GM23248 (cell line): ENCODE measurements at regions not wholly inside any gene's neighbourhood (a gene's known extent, or its start where the extent isn't known, plus 50 kb on each side); places are given as distances from the start of the nearest gene placed in this dataset.

ENCODE experiments used
- DNase-seq: peaks from one replicate; pipeline ENCODE4 v3.0.0-alpha.2; 2015
- H2AFZ ChIP-seq: fragments of 200-600 bp; sonication (generic); 2 replicates; pipeline ENCODE4 v1.6.1; 2016; ENCODE audit warnings: antibody characterized with exemption
- H3F3A ChIP-seq: fragments of 200-600 bp; sonication (generic); 2 replicates; pipeline ENCODE4 v1.6.1; 2016; ENCODE audit warnings: mild to moderate bottlenecking, antibody characterized with exemption, mixed run types; ENCODE audit not compliant: insufficient read depth
- H3K27ac ChIP-seq: fragments of 200-600 bp; sonication (generic); 2 replicates; pipeline ENCODE4 v1.5.1; 2016; ENCODE audit warnings: mild to moderate bottlenecking
- H3K27me3 ChIP-seq: fragments of 200-600 bp; sonication (generic); replicated peaks from 2 replicates; pipeline ENCODE4 v1.6.1; 2016; ENCODE audit warnings: mild to moderate bottlenecking; ENCODE audit not compliant: insufficient read depth
- H3K36me3 ChIP-seq: fragments of 200-600 bp; sonication (generic); 2 replicates; pipeline ENCODE4 v1.6.1; 2016; ENCODE audit warnings: low read depth, mild to moderate bottlenecking
- H3K4me1 ChIP-seq: fragments of 200-600 bp; sonication (generic); 2 replicates; pipeline ENCODE4 v1.6.1; 2016; ENCODE audit warnings: mild to moderate bottlenecking; ENCODE audit not compliant: insufficient read depth
- H3K4me2 ChIP-seq: fragments of 200-600 bp; sonication (generic); one replicate; pipeline ENCODE4 v1.6.1; 2016; ENCODE audit warnings: mild to moderate bottlenecking; ENCODE audit not compliant: unreplicated experiment
- H3K4me3 ChIP-seq: fragments of 200-600 bp; sonication (generic); 2 replicates; pipeline ENCODE4 v1.5.1; 2016; ENCODE audit warnings: mild to moderate bottlenecking
- H3K79me2 ChIP-seq: fragments of 200-600 bp; sonication (generic); 2 replicates; pipeline ENCODE4 v1.6.1; 2016; ENCODE audit warnings: mild to moderate bottlenecking; ENCODE audit not compliant: insufficient read depth
- H3K9ac ChIP-seq: fragments of 200-600 bp; sonication (generic); 2 replicates; pipeline ENCODE4 v1.6.1; 2016; ENCODE audit warnings: mild to moderate bottlenecking
- H3K9me2 ChIP-seq: fragments of 200-600 bp; sonication (generic); 2 replicates; pipeline ENCODE4 v1.6.1; 2016; ENCODE audit warnings: mixed run types, mild to moderate bottlenecking, moderate library complexity; ENCODE audit not compliant: insufficient read depth
- H3K9me3 ChIP-seq: fragments of 200-600 bp; sonication (generic); one replicate; pipeline ENCODE4 v1.6.1; 2017; ENCODE audit warnings: low read depth
- H4K20me1 ChIP-seq: fragments of 200-600 bp; sonication (generic); 2 replicates; pipeline ENCODE4 v1.6.0; 2016; ENCODE audit not compliant: insufficient read depth
- EZH2 ChIP-seq: fragments of 200-600 bp; sonication (generic); IDR thresholded peaks from 2 replicates; pipeline ENCODE4 v1.6.1; 2018; ENCODE audit warnings: antibody characterized with exemption, mild to moderate bottlenecking; ENCODE audit not compliant: insufficient read depth, poor library complexity, severe bottlenecking
- EZH2phosphoT487 ChIP-seq: fragments of 200-600 bp; sonication (generic); IDR thresholded peaks from 2 replicates; pipeline ENCODE4 v1.6.1; 2018; ENCODE audit warnings: antibody characterized with exemption, moderate library complexity, mild to moderate bottlenecking, low read depth; ENCODE audit not compliant: insufficient read depth
- WGBS, 2 experiments: methylation state at CpG; one replicate each; pipeline ENCODE4 v1.1.6; 2015 to 2017; ENCODE audit warnings: low lambda C conversion rate in 2 of 2, low coverage in 1 of 2; ENCODE audit errors: missing lambda C conversion rate in 2 of 2; 5-methylcytosine and 5-hydroxymethylcytosine counted together
- in situ Hi-C: fragments of 300-500 bp; cut with MboI; formaldehyde crosslinking; loops from 2 replicates; pipeline ENCODE4 v1.15.0; 2020

DNA sequence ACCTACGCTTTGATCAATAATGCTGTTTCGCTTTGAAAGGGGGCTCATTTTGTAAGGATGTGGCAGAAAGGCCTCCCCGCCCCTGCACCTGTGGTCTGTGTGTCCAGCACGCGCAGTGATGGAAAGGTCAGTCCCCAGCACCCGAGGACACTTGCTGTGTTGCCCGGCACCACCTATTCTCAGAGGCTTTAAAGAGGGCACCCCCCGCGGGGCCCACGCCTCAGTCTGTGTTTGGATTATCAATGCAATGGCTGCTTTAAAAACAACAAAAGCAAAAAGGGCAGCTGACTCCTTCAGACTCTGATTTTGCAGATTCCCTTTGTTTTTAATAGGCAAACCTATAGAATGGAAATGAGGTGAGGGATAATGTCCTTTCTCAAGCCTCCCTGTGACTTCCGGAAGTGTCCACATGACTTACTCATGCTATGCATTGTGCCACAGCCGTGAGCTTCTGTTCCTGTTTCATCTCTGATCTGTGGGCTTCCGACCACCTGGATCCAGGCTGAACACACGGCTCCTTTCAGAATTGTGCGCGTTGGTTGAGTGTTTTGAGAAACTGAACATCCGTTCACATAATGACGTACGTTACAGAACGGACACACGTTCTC is 416.2 kb downstream of the IRX2 start:
- Histone ChIP-seq H3K4me2 (no peak overlapping the region), H3K27me3 (no peaks in the 10 kb centered on the region), H3F3A (no peaks in the 10 kb centered on the region), H3K4me1 (no peaks in the 10 kb centered on the region), H3K36me3 (no peaks in the 10 kb centered on the region), H2AFZ (no peak overlapping the region), H3K79me2 (no peaks in the 10 kb centered on the region), H3K9ac (no peak overlapping the region), H3K27ac (no peak overlapping the region), H4K20me1 (no peaks in the 10 kb centered on the region), H3K9me2 (no peaks in the 10 kb centered on the region), H3K9me3 (no peaks in the 10 kb centered on the region), H3K4me3 (no peak overlapping the region)
- WGBS, 2 experiments, result 62 to 66% methylated on average over 21 of the region's 21 CpGs
- DNase-seq, result no peak
- in situ Hi-C loops, result no loop called here
- TF ChIP-seq EZH2phosphoT487 (no peak), EZH2 (no peak)

DNA sequence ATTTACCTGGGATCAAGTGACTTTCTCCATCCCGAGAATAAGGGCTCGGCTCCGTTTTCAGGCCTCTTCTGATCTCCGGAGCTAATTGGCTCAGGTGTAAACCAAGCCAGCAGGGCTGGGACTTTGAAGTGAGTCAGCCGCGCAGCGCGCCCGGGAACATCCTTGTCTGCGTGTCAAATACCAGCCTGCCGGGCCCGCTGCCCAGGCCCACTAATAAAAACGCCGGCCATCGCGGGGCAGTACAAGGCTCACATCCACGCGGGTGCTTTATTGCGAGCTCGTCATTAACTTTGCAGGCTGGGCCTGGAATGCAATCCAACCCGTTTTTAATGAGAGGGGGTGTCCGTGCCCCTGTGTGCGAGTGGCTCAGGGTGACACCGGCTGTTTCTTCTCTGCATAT is 416.8 kb downstream of the IRX2 start:
- no peak overlapping the region for H3K4me3 ChIP-seq
- in situ Hi-C loops, result no loop called here
- H3K79me2 ChIP-seq, result no peaks in the 10 kb centered on the region
- no peak overlapping the region for H3K4me2 ChIP-seq
- H4K20me1 ChIP-seq, result no peaks in the 10 kb centered on the region
- no peak for TF ChIP-seq EZH2
- TF ChIP-seq EZH2phosphoT487, result no peak
- no peaks in the 10 kb centered on the region for H3K27me3 ChIP-seq
- H3K27ac ChIP-seq, result no peak overlapping the region
- WGBS, 2 experiments, result 27 to 41% methylated on average over 24 of the region's 24 CpGs
- no peaks in the 10 kb centered on the region for H3K36me3 ChIP-seq
- H3F3A ChIP-seq, result no peaks in the 10 kb centered on the region
- no peak overlapping the region for H2AFZ ChIP-seq
- no peaks in the 10 kb centered on the region for H3K9me3 ChIP-seq
- H3K9me2 ChIP-seq, result no peaks in the 10 kb centered on the region
- H3K4me1 ChIP-seq, result no peaks in the 10 kb centered on the region
- DNase-seq, result no peak
- no peak overlapping the region for H3K9ac ChIP-seq

DNA sequence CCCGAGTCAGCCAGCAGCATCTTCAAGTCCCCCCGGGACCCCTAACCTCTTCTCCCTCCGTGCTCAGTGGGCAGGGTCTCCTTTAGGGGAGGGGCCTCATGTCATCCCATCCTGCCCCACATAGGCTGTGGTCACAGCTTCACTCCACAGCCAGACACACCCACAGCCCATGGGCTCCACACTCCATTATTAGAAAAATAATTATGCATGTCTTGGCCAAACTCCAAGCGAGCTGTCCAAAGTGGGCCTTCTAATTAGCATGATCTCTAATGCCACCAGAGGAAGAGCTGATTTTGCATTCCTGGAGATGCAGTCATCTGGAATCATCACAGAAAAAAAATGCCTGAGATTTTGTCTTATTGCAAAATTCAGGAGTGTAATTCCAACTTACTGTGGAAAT is 418.2 kb downstream of the IRX2 start:
- DNase-seq, result no peak
- H3K9ac ChIP-seq, result no peak overlapping the region
- H3K9me2 ChIP-seq, result no peaks in the 10 kb centered on the region
- H3K79me2 ChIP-seq, result no peaks in the 10 kb centered on the region
- H3K36me3 ChIP-seq, result no peaks in the 10 kb centered on the region
- 43 to 63% methylated on average over 4 of the region's 4 CpGs for WGBS, 2 experiments
- no peak overlapping the region for H3K4me3 ChIP-seq
- no peaks in the 10 kb centered on the region for H4K20me1 ChIP-seq
- no peaks in the 10 kb centered on the region for H3F3A ChIP-seq
- TF ChIP-seq EZH2, result no peak
- no peak for TF ChIP-seq EZH2phosphoT487
- H3K27ac ChIP-seq, result no peak overlapping the region
- no peaks in the 10 kb centered on the region for H3K9me3 ChIP-seq
- no peaks in the 10 kb centered on the region for H3K4me1 ChIP-seq
- in situ Hi-C loops, result no loop called here
- no peak overlapping the region for H3K4me2 ChIP-seq
- H3K27me3 ChIP-seq, result no peaks in the 10 kb centered on the region
- no peak overlapping the region for H2AFZ ChIP-seq

DNA sequence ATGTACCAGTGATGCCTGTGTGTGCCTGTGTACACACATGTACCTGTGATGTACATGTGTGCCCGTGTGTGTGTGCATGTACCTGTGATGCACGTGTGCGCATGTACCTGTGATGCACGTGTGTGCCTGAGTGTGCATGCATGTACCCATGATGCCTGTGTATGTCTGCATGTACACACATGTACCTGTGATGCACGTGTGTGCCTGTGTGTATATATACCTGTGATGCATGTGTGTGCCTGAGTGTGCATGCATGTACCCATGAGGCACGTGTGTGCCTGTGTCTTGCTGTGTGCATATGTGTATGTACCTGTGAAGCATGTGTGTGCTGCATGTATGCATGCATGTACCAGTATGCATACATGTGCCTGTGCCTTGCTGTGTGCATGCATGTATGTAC is 419.0 kb downstream of the IRX2 start:
- no peak for DNase-seq
- H3K9me2 ChIP-seq, result no peaks in the 10 kb centered on the region
- 43 to 44% methylated on average over 6 of the region's 6 CpGs for WGBS, 2 experiments
- H3K36me3 ChIP-seq, result no peaks in the 10 kb centered on the region
- TF ChIP-seq EZH2, result no peak
- TF ChIP-seq EZH2phosphoT487, result no peak
- in situ Hi-C loops, result no loop called here
- H3K27me3 ChIP-seq, result no peaks in the 10 kb centered on the region
- no peaks in the 10 kb centered on the region for H3K4me1 ChIP-seq
- no peaks in the 10 kb centered on the region for H3F3A ChIP-seq
- H3K4me3 ChIP-seq, result no peak overlapping the region
- H4K20me1 ChIP-seq, result no peaks in the 10 kb centered on the region
- no peak overlapping the region for H3K27ac ChIP-seq
- H3K4me2 ChIP-seq, result no peak overlapping the region
- no peak overlapping the region for H2AFZ ChIP-seq
- no peak overlapping the region for H3K9ac ChIP-seq
- H3K79me2 ChIP-seq, result no peaks in the 10 kb centered on the region
- H3K9me3 ChIP-seq, result no peaks in the 10 kb centered on the region
